HG03460 (cell line): ENCODE measurements at regions not wholly inside any gene's neighbourhood (a gene's known extent, or its start where the extent isn't known, plus 50 kb on each side); places are given as distances from the start of the nearest gene placed in this dataset.

Experiments used
- ATAC-seq: cut with Tn5 transposase; IDR thresholded peaks from one replicate; pipeline ENCODE4 v1.9.1; 2021; ENCODE audit not compliant: unreplicated experiment

DNA sequence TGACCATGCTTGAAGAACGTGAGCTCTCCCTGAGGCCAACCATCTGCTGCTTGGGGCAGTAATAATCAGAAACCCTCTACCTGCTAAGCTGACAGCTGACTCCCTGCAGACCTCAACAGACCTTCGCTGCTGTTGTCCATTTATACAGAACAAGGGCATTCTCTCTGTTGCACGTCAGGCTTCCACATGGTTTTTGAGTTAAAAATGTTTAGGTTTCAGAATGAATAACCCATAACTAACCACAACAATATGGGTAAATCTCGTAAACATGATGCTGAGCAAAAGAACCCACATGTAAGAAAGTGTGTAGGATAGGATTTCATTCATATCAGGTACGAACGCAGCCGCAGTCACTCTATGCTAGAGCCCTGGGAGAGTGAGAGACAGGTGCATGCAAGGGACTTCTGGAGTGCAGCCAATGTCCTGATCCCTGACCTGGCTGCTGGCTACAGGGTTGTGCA lies 348.5 kb downstream of the MED10 start:
- ATAC-seq = no peak

DNA sequence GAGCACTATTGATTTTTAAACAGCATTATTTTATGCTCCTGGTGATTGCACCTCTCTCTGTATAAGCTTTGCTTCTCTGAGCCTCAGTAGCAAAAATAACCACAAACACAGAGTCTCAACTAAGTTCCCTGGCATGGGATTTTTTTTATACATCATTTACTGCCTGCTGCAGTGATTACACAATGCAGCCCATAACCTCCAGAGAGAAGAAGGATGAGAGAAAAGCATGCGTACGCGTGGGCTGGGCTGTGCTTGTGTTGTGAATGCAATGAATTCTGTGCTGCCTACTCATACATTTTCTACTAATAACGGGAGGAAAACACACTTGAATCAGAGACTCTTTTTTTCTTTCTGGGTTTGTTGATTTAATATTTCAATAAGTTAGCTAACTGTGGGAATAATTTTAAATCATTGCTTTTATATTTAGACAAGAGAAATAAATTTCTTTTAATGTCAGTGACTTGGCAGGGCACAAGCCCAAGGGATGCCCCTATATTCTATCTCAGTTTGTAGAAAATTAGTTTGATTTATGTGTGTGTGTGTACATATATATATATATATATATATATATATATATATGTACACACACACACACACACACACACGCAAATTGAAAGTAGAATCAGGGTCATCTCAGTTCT lies 351.5 kb downstream of the MED10 start:
- no peak for ATAC-seq

DNA sequence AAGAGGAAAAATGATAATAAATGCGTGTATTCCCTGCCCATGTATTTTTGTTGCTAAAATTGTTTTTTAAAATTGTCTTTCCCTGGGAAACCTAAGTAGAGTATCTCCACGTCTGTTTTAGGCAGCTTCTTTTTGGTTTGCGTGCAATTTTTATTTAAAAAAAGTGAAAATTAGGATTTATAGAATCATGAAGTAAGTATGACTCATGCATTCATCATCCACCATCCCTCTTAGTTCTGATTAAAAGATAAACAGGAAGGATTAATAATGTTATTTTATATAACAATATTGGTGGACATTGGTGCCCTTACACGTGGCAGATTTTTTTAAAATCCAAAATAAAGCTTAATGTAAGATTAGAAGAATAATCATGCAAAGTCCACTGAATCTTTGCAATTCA lies 358.7 kb downstream of the MED10 start:
- ATAC-seq = no peak

DNA sequence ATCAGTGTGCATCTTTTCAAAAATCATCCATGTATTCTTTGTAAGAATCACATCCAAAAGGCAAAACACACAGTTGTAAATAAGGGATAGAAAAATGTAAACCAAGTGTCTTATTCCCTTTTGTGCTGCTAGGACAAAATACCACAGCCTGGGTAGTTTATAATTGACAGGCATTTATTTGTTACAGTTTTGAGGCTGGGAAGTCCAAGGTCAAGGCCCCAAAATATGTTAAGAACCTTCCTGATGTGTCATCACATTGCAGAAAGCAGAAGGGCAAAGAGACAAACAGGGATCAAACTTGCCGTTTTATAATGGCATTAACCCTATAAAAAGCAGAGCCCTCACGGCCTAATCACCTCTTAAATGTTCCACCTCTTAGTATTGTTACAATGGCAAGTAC lies 364.8 kb downstream of the MED10 start:
- no peak for ATAC-seq

DNA sequence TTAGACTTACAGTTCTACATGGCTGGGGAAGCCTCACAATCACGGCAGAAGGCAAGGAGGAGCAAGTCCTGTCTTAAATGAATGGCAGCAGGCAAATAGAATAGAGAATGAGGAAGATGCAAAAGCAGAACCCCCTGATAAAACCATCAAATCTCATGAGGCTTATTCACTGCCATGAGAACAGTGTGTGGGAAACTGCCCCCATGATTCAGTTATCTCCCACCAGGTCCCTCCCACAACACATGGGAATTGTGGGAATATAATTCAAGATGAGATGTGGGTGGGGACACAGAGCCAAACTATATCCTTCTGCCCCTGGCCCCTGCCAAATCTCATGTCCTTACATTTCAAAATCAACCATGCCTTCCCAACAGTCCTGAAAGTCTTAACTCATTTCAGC lies 367.1 kb downstream of the MED10 start:
- no peak for ATAC-seq

DNA sequence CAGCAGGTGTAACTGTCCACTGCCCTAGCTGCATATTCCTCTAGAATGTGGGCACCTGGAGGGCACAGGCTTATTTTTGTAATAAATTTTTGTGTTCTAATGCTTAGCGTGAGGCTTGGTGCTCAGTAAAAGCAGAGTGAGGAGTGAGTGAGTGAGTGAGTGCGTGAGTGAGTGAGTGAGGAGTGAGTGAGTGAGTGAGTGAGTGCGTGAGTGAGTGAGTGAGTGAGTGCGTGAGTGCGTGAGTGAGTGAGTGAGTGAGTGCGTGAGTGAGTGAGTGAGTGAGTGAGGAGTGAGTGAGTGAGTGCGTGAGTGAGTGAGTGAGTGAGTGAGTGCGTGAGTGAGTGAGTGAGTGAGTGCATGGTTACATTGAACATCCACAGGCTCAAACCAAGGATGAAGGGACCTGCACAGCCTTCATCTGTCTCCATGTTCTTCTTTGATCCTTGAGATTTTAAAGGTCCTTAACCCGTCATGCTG lies 371.5 kb downstream of the MED10 start:
- no peak for ATAC-seq

DNA sequence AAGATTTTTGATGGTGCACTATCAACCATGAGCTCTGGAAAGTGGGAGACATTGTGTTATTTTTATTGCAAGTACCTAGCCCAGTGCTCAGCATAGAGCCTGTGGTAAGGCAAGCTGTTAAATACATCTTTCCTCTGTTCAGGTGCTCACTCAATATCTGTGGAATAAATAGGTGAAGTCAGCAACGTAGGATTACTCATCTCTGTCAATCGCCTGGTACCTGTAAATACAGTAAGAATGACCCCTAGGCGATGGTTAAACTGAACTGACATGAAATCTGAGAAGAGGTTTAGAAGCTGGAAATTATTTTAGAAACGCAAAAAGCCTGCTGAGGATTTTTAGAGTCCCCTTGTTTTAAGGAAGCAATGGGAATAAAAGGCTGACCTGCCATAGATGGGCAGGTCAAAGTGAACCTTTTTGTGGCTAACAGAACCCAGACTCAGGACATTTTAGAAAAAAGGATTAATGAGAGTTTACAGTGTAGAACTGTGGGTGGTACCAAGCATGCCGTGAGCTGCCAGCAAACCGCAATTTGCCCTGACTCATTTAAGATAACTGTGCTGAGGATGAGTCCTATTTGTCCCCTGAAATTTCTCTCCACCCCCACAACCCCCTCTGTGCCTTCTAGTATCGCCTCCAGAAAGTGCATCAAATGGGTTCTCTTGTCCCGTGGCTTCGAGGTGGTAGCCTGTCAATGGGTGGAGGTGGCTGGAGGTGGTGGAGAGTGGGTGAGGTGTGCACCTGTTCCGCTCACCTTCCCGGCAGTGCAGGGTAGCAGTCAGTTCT lies 375.1 kb downstream of the MED10 start:
- no peak for ATAC-seq

DNA sequence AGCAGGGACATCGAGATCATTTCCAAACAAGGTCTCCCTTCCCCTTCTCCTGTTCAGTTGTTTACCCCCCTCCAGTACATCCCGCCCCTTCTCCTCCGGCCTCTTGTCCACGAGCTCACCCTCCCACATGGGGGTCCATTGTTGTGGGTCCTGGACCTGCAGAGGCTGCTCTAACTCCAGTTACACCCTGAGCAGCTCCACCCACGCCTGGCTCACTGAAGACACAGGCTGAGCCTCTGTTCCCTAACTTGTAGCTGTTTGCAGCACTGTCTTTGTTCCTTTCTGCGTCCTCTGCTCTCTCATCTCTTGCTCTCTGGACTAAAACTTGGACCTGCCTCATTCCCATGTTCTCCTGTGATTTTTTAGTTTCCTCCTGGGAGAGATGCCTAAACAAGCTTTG lies 377.5 kb downstream of the MED10 start:
- ATAC-seq = no peak

DNA sequence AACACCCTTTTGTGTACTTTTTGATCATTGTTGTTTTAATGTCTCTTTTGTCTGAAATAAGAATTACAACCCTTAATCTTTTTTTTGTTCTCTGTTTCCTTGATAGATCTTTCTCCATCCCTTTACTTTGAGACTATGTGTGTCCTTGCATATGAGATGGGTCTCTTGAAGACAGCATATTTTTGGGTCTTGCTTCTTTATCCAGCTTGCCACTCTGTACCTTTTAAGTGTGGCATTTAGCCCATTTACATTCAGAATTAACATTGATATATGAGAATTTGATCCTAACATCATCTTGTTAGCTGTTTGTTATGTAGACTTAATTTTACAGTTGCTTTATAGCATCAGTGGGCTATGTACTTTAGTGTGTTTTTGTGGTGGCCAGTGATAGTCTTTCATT lies 382.5 kb downstream of the MED10 start:
- no peak for ATAC-seq

DNA sequence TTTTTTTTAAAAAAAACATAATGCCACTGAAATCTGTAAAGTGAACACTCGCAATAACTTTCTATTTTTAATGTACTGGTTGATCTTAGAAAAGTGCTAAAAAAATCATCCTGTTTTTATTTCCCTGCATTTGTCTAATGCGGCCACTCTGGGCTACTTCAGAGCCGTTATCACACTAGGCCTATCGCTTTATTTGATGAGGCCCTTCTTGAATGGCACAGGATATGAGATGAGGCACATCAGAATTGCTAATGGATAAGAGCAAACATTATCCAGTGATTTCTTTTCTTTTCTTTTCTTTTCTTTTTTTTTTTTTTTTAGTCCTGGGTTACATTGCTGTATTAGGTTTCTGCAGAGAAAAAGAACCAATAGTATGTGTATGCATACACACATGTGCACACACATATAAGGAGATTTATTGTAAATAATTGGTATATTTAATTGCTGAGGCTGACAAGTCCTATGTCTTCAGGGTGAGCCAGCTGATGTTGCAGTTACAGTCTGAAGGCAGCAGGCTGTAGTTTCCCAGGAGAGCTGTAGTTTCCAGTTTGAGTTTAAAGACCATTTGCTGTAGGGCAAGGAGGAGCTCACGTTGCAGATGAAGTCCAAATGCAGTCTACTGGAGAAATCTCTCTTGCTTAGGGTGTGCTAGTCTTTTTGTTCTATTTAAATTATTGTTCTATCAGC lies 391.7 kb downstream of the MED10 start:
- ATAC-seq = no peak

DNA sequence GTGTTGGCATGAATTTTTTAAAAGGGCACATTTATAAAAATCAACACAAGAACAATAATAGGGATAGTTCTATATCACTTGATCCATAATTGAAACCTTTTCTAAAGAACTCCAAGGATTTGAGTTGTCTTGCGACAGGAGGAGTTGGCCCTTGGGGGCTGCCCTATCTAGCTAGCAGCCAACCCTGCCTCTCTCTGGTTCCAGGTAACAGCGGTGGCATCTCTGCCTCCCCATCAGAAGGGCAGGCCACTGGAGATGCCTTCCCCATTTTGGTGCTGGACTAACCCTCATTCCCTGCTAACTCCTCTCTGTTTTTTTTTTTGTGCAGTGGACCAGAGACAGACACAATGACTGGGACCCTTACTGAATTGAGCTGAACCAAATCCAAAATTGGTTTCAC lies 393.0 kb downstream of the MED10 start:
- ATAC-seq = no peak

DNA sequence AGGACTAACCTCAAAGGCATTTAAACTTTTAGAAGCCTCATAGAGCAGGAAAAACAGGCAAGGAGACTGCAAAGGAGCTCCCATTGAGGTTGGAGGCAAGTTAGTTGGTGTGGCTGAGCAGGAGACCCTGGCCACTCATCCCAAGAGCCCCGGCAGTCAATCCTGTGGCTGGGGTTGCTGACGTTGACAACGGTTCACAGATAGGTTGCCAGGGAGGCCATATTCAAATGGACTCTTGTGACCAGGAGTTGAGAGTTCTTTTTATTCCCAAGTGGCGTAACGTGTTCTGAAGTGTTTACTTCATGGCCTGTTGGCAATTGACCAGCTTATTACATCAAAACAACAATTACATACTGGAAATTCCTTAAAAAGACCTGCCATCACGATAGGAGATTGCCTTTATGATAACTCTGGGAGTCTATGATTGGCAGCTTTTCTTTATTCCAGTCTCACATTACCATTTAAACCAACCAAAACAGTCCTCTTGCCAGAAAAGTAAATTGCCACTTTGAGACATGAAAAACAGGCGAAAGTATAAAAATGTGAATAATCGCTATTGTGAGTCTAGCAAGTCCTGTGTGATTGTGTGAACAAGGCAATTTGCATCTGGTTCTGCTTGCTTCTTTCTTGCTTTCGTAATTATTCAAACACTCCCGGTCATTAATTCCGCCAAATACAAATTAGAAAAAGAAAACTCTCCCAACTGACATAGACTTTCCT lies 394.9 kb downstream of the MED10 start:
- ATAC-seq = no peak

DNA sequence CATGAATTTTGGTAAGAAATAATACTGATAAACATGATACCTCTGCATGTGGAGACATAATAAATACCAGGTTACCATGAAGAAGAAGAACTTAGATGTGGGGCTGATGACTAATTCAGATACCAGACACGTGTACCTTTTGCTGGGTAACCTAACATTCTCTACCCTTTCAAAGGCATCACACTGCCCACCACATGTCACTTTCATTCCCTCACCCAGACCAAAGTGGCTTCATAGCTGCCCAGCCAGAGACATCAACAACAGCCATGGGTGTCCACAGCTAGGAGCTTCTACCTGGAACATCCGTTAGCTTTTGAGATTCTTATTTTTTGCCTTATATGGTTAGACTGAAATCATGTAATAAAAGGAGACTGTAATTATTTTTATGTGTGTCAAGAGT lies 396.8 kb downstream of the MED10 start:
- no peak for ATAC-seq

DNA sequence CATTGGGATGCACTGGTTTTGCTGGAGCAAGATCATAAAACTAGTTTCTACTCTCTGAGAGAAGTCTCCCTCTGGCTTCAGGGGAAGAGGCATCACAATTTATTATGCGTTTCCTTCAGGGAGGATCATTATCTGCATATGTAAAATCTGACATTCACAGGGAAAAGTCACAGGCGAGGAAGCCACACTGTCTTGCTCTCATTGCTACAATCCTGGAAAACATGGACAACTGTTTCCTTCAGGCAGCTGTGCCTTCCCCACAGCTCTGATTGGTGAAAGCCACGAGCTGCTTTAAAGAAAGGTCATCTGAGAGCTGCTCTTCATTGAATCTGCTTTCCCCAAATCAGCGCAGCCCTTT lies 397.8 kb downstream of the MED10 start:
- no peak for ATAC-seq

DNA sequence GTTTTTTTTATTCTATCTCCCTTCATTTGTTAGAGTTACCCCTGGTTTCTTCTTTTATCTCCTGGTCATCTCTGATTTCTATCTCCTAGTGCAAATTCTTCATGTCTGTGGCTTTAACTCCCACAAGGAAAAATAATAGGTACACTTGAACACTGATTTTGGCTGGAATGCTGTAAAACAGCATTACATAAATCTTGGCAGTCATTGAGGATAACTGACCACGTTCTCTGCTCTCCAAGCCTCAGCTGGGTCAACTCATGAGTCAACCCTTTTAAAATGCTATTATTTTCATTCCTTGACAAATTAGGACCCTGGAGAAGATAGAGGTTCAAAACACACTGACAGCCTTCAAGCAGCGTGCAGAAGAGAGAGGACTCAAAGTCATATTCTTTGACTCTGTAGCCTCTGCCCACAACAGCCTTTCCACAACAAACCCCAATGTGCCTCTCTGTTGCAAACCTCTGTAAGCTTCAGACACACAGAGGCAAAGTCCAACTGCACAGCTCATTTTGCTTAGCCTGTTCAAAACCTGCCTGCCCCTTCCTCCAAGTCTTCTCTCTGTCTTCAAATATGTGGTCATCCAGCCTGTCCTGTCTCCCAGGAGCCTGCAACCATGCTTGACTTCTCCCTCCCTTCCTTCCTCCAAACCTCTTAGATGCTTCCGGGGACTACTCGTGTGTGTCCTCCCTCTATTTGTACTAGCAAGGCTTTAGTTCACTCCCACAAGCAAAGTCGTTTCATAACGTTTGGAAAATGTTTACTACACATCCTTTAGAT lies 398.4 kb downstream of the MED10 start:
- ATAC-seq = no peak

DNA sequence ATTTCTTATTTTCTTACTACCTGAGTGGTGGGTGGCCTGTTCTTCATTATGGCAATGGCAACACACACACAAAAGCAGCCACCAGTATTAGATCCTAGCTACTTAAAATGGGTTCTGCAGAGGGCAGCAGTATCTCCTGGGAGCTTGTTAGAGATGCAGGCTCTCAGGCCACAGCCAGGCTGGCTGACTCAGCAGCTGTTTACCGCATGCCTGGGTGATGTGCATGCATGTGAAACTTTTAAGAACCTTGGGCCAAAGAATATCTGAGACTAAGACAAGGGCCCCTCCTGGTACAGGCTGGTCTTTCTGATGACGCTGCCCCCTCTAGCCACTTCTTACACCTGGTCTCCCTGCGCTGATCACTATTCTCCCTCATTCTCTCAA lies 399.0 kb downstream of the MED10 start:
- ATAC-seq = no peak

DNA sequence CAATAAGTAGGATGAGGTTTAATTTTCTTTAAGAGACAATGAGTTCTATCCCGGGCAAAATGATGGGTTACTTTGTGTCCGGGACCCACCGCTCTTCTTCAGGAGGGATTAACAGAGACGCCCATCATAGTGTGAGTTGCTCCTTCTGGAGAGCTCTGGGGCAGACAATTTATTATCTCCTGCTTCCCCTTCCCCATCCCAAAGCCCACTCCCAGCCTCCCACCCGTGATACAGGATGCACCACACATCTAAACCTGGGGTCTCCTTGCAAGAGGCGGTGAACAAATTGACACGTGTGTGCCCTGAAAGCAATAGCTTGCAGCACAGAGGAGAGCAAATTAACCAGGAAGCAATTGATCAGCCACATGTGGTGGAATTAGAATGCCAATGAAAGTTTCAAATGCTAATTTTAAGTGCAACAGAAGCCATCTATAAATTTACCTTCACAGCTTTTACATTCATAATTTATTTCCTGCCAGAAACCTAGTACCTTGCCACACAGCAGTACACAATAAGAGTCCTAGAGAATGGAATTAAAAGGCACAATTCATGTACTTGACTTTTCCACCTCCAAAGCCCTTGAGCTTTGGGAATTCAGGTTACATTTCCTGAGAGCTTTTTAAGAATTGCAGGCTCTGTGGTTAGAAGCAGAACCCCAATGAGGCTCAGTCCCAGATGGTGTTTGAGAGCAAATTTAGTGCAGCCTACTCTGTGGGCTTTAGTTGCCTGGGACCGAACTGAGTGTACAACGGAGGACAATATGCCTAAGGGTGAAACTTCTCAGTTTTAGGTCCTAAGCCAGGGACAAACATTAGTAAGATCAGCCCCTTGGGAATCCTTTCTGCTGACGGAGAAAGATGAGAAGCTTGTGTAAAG lies 399.6 kb downstream of the MED10 start:
- no peak for ATAC-seq

DNA sequence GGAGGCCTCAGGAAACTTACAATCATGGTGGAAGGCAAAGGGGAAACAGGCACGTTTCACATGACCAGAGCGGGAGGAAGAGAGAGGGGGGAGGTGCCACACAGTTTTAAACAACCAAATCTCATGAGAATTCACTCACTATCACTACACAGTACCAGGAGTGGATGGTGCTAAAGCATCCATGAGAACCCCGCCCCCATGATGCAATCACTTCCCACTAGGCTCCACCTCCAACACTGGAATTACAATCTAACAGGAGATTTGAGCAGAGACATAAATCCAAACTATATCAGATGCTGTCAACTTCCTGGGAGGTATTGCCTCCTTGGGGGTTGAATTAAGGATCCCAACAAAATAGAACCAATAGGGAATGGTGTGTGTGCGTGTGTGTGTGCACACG lies 407.1 kb downstream of the MED10 start:
- ATAC-seq = no peak

DNA sequence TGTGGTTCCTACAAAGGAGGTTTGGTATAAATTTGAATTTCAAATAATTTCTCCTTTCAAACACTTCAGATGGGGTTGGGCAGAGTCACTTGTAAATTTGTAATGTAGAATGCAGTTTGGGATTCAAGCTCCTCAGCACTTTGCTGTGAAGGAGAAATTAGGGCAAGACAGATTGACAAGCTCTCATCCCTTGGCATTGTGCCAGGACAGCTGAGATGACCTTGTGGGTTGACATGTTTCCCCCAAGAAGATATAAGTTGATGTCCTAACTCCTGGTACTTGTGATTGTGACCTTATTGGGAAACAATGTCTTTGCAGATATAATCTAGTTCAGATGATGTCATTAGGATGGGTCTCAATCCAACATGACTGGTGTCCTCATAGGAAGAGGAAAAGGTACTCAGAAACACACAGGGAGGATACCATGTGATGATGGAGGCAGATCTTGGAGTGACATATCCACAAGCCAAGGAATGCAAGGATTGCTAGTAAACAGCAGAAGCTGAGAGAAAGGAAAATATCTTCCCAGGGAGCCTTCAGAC lies 408.3 kb downstream of the MED10 start:
- ATAC-seq = no peak

DNA sequence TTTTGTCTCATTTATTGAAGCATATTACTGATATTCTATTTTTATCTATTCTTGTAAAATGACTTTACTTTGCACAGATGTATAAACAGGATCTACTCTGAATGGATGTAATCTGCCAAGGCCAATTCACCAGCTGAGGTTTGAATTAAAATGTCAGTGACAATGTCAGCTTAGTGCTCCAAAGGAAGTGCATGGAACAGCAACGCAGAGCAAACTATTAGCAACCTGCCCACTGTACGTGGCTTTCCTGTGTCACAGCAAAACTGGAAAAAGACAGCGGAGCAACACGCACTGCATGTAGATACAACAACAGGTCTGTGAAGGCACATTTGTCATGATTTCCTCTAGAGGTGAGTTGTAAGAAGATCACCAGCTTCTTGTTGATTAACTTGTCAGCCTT lies 409.4 kb downstream of the MED10 start:
- no peak for ATAC-seq
